Tibial nerve (tissue), 3 donors: ENCODE measurements at regions not wholly inside any gene's neighbourhood (a gene's known extent, or its start where the extent isn't known, plus 50 kb on each side); places are given as distances from the start of the nearest gene placed in this dataset.

ENCODE experiments used
- POLR2A ChIP-seq, 2 donors: fragments of 450-650 bp; IDR thresholded peaks; one replicate each; pipeline ENCODE4 v1.6.1; 2017; ENCODE audit warnings: antibody characterized with exemption in 2 of 2, mild to moderate bottlenecking in 2 of 2, moderate library complexity in 2 of 2
- TF ChIP-seq, protein P1 (sequence below), 5 experiments: fragments of 200-600 bp in 3 of 5; fragments of 450-650 bp in 2 of 5; sonication (generic) in 3 of 5; IDR thresholded peaks; one replicate each; pipeline ENCODE4 v1.5.1; 2016 to 2019; ENCODE audit warnings: antibody characterized with exemption in 5 of 5, mild to moderate bottlenecking in 3 of 5, moderate library complexity in 2 of 5

DNA sequence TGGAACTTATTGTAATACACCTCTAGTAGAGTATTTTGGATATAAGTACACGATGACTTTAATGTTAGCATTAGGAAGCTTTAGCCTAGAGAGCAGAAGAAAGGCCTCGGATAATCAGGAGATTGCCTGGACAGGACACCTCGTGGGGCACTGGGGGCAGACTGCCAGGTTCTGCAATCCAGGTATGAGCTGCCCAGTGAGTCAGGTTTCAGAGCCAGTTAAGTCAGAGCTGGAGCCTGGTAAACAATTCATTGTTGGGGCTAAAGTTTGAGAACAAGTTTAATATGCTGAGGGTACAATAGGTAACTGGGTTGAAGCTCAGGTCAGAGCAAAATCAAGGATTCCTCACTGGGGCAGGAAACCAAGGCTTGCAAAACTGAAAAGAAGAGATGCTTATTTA is 107.4 kb downstream of the RERGL start:
- TF ChIP-seq, protein P1, sequence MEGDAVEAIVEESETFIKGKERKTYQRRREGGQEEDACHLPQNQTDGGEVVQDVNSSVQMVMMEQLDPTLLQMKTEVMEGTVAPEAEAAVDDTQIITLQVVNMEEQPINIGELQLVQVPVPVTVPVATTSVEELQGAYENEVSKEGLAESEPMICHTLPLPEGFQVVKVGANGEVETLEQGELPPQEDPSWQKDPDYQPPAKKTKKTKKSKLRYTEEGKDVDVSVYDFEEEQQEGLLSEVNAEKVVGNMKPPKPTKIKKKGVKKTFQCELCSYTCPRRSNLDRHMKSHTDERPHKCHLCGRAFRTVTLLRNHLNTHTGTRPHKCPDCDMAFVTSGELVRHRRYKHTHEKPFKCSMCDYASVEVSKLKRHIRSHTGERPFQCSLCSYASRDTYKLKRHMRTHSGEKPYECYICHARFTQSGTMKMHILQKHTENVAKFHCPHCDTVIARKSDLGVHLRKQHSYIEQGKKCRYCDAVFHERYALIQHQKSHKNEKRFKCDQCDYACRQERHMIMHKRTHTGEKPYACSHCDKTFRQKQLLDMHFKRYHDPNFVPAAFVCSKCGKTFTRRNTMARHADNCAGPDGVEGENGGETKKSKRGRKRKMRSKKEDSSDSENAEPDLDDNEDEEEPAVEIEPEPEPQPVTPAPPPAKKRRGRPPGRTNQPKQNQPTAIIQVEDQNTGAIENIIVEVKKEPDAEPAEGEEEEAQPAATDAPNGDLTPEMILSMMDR (IDR thresholded peaks at IDR 0.05): no peak
- no peak for TF ChIP-seq POLR2A (IDR thresholded peaks at IDR 0.05)
